ENCODE measurements at regions not wholly inside any gene's neighbourhood (a gene's known extent, or its start where the extent isn't known, plus 50 kb on each side); places are given as distances from the start of the nearest gene placed in this dataset.

DNA sequence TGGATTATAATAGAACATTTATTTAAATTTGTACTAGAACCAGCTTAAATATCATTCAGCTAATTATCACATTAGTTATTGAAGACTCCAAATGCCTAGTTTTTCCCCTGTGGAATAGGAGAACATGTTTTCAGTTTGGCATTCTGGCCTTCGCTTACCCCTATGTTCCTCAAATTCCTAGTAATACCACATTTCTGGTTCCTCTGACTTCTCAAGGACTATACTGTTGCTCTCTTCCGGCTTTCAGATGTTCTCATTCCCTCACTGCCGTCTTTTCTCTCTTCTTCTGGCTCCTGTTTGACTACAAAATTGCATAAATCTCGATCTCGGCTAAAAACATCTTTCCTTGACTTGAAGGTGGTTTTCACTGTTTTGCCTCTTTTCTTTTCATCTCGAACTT, 71.8 kb upstream of the KHDRBS2 start:
- TF ChIP-seq, protein P1, sequence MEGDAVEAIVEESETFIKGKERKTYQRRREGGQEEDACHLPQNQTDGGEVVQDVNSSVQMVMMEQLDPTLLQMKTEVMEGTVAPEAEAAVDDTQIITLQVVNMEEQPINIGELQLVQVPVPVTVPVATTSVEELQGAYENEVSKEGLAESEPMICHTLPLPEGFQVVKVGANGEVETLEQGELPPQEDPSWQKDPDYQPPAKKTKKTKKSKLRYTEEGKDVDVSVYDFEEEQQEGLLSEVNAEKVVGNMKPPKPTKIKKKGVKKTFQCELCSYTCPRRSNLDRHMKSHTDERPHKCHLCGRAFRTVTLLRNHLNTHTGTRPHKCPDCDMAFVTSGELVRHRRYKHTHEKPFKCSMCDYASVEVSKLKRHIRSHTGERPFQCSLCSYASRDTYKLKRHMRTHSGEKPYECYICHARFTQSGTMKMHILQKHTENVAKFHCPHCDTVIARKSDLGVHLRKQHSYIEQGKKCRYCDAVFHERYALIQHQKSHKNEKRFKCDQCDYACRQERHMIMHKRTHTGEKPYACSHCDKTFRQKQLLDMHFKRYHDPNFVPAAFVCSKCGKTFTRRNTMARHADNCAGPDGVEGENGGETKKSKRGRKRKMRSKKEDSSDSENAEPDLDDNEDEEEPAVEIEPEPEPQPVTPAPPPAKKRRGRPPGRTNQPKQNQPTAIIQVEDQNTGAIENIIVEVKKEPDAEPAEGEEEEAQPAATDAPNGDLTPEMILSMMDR (IDR thresholded peaks at IDR 0.05; ENCODE audit: insufficient read depth, low read depth, low read length): no peak
- no peak for TF ChIP-seq EZH2 (IDR thresholded peaks at IDR 0.05; ENCODE audit: insufficient read depth, low read length)

All from astrocyte (in vitro differentiated cells and primary cell).